ENCODE measurements at regions not wholly inside any gene's neighbourhood (a gene's known extent, or its start where the extent isn't known, plus 50 kb on each side); places are given as distances from the start of the nearest gene placed in this dataset.

GRCh38 chr4:18850867-18851266 lies 829.3 kb upstream of the LCORL start (continued):
- TF ChIP-seq SOX13 (IDR thresholded peaks at IDR 0.05) (no peak), SOX13 (CRISPR knock-in tag; conservative IDR thresholded peaks at IDR 0.05 in 1 of 2, IDR thresholded peaks at IDR 0.05 in 1 of 2) (no peak), HBP1 (CRISPR knock-in tag; IDR thresholded peaks at IDR 0.05; ENCODE audit: low read depth) (no peak), ZSCAN31 (CRISPR knock-in tag; IDR thresholded peaks at IDR 0.05; ENCODE audit: low read depth) (no peak), ZFYVE20 (CRISPR knock-in tag; IDR thresholded peaks at IDR 0.05; ENCODE audit: borderline replicate concordance, low read depth) (no peak), CREBL2 (CRISPR knock-in tag; IDR thresholded peaks at IDR 0.05; ENCODE audit: borderline replicate concordance) (no peak)

GRCh38 chr4:18847249-18847890 lies 825.8 kb upstream of the LCORL start:
- ChIA-PET POLR2A (no interaction called here), CTCF (ENCODE audit: low intra/inter-chr PET ratio, low total read pairs) (no interaction called here)
- TF ChIP-seq STAG1 (CRISPR knock-in tag; IDR thresholded peaks at IDR 0.05) = no peak
- no peak for TF ChIP-seq CEBPG (CRISPR knock-in tag; IDR thresholded peaks at IDR 0.05)
- no peak for TF ChIP-seq THAP11 (CRISPR knock-in tag; IDR thresholded peaks at IDR 0.05)
- no peak for TF ChIP-seq ZNF558 (CRISPR knock-in tag; IDR thresholded peaks at IDR 0.05; ENCODE audit: borderline replicate concordance)
- TF ChIP-seq ZNF556 (CRISPR knock-in tag; IDR thresholded peaks at IDR 0.05; ENCODE audit: borderline replicate concordance) = no peak
- no peak for TF ChIP-seq HOXA3 (CRISPR knock-in tag; IDR thresholded peaks at IDR 0.05)
- no peak for TF ChIP-seq THRA (CRISPR knock-in tag; IDR thresholded peaks at IDR 0.05; ENCODE audit: borderline replicate concordance)
- no peak for TF ChIP-seq THAP8 (CRISPR knock-in tag; IDR thresholded peaks at IDR 0.05; ENCODE audit: borderline replicate concordance)
- TF ChIP-seq CCDC6 (CRISPR knock-in tag; IDR thresholded peaks at IDR 0.05) = no peak
- TF ChIP-seq PCBP1 (IDR thresholded peaks at IDR 0.05; ENCODE audit: borderline replicate concordance, low read depth, low read length) = no peak
- TF ChIP-seq TMF1 (CRISPR knock-in tag; IDR thresholded peaks at IDR 0.05; ENCODE audit: low read depth) = no peak
- no peak for TF ChIP-seq FOXA3 (CRISPR knock-in tag; IDR thresholded peaks at IDR 0.05)
- TF ChIP-seq MEF2D (CRISPR knock-in tag; IDR thresholded peaks at IDR 0.05) = no peak
- Histone ChIP-seq H3K27ac (ENCODE audit: extremely low read length, insufficient read depth, low read length) (no peak overlapping the region), H4K20me1 (ENCODE audit: insufficient read depth, low read length) (no peaks in the 10 kb centered on the region), H3K9ac (ENCODE audit: insufficient read depth, low read depth, low read length) (no peak overlapping the region), H3K27me3 (ENCODE audit: control insufficient read depth in 1 of 2, insufficient read depth in 2 of 2, low read length in 2 of 2) (no peaks in the 10 kb centered on the region), H3K36me3 (replicated peaks in 1 of 2; ENCODE audit: control insufficient read depth in 1 of 2, insufficient read depth in 2 of 2, low read length in 2 of 2) (no peaks in the 10 kb centered on the region), H3K9me3 (ENCODE audit: low read length) (peaks cover 96% of the 10 kb centered on the region), H3K4me1 (ENCODE audit: insufficient read depth, low read length) (no peaks in the 10 kb centered on the region), H3K79me2 (ENCODE audit: insufficient read depth, low read length) (no peaks in the 10 kb centered on the region), H3K4me2 (ENCODE audit: low read depth, low read length) (no peak overlapping the region), H2AFZ (ENCODE audit: low read length) (no peak overlapping the region), H3K4me3 (replicated peaks in 1 of 3; ENCODE audit: insufficient read depth in 1 of 3, low read depth in 2 of 3, low read length in 3 of 3) (no peak overlapping the region)
- 19% methylated on average over 5 of the region's 5 CpGs for WGBS (ENCODE audit: low lambda C conversion rate)
- ATAC-seq (no peak), DNase-seq (ENCODE audit: low spot score) (no peak), FAIRE-seq (no peak)
- BruUV-seq (replicated peaks) = no TSS peak
- intact Hi-C loops (cut with micrococcal nuclease; ENCODE audit: unreplicated experiment) = no loop called here
- in situ Hi-C loops (cut with HindIII; ENCODE audit: extremely low pct_ligation_motif_present, low pct_unique_long_range_greater_than_20kb) = no loop called here

All from HepG2 (cell line).